NCI-H1417 treated with DMSO at 0.1 percent for 48 hours (cell line): ENCODE measurements at regions not wholly inside any gene's neighbourhood (a gene's known extent, or its start where the extent isn't known, plus 50 kb on each side); places are given as distances from the start of the nearest gene placed in this dataset.

Experiments used
- DNase-seq: peaks from one replicate; lab custom pipeline; 2025; lab: John Stamatoyannopoulos, UW

- no peak for DNase-seq
These were observed 341.6 kb upstream of the CDH7 start for GRCh38 chr18:65409261-65409660.

- no peak for DNase-seq
These were observed 347.3 kb upstream of the CDH7 start for GRCh38 chr18:65403534-65403933.

GRCh38 chr18:65399091-65399490 is 351.7 kb upstream of the CDH7 start:
- no peak for DNase-seq

- DNase-seq, result no peak
These were observed 352.3 kb upstream of the CDH7 start for GRCh38 chr18:65398347-65399075.

- no peak for DNase-seq
These were observed 369.8 kb upstream of the CDH7 start for GRCh38 chr18:65380986-65381385.

- no peak for DNase-seq
These were observed 370.2 kb upstream of the CDH7 start for GRCh38 chr18:65380571-65380970.

- DNase-seq, result no peak
These were observed 377.9 kb upstream of the CDH7 start for GRCh38 chr18:65372904-65373303.

- DNase-seq, result no peak
These were observed 385.4 kb upstream of the CDH7 start for GRCh38 chr18:65365245-65365980.

- no peak for DNase-seq
These were observed 386.7 kb upstream of the CDH7 start for GRCh38 chr18:65363911-65364632.

- no peak for DNase-seq
These were observed 387.8 kb upstream of the CDH7 start for GRCh38 chr18:65363011-65363410.

- DNase-seq, result no peak
These were observed 391.3 kb upstream of the CDH7 start for GRCh38 chr18:65359479-65359878.

- no peak for DNase-seq
These were observed 392.5 kb upstream of the CDH7 start for GRCh38 chr18:65358306-65358705.

GRCh38 chr18:65352186-65352585 is 398.6 kb upstream of the CDH7 start:
- no peak for DNase-seq

GRCh38 chr18:65349635-65350034 is 401.2 kb upstream of the CDH7 start:
- DNase-seq, result no peak

- no peak for DNase-seq
These were observed 403.4 kb upstream of the CDH7 start for GRCh38 chr18:65347446-65347845.

- DNase-seq, result no peak
These were observed 404.7 kb upstream of the CDH7 start for GRCh38 chr18:65346086-65346485.

- DNase-seq, result no peak
These were observed 407.2 kb upstream of the CDH7 start for GRCh38 chr18:65343571-65343970.

- DNase-seq, result no peak
These were observed 414.4 kb upstream of the CDH7 start for GRCh38 chr18:65336411-65336810.

GRCh38 chr18:65329010-65329409 is 421.8 kb upstream of the CDH7 start:
- no peak for DNase-seq

- no peak for DNase-seq
These were observed 424.0 kb upstream of the CDH7 start for GRCh38 chr18:65326805-65327204.

GRCh38 chr18:65322895-65323294 is 427.9 kb upstream of the CDH7 start:
- DNase-seq, result no peak

GRCh38 chr18:65298422-65298821 is 452.4 kb upstream of the CDH7 start:
- no peak for DNase-seq

GRCh38 chr18:65288908-65289307 is 461.9 kb upstream of the CDH7 start:
- no peak for DNase-seq
